PC-9 (cell line): ENCODE measurements at regions not wholly inside any gene's neighbourhood (a gene's known extent, or its start where the extent isn't known, plus 50 kb on each side); places are given as distances from the start of the nearest gene placed in this dataset.

Experiments
- BruUV-seq: library from RNA; stranded (reverse); fragments of 400-500 nt; replicated peaks from 2 replicates; lab custom pipeline; 2021; lab: Mats Ljungman, UMichigan
- CTCF ChIA-PET: fragments of 300-600 bp; sonication (Branson Sonifier 250); formaldehyde crosslinking; loops from one replicate; lab custom pipeline; 2022; ENCODE audit warnings: antibody characterized with exemption; lab: Charles Lee
- POLR2A ChIA-PET: fragments of 300-600 bp; sonication (Branson Sonifier 250); formaldehyde crosslinking; loops from one replicate; lab custom pipeline; 2022; ENCODE audit warnings: antibody characterized with exemption; ENCODE audit not compliant: unreplicated experiment; lab: Charles Lee
- DNase-seq, 2 experiments: peaks; one replicate each; pipeline versions ENCODE4 v3.0.0 to v3.0.0-alpha.2; 2015 to 2022; ENCODE audit warnings: mixed read lengths in 1 of 2
- H2AFZ ChIP-seq: fragments of 200-600 bp; sonication (generic); 2 replicates; pipeline ENCODE4 v1.8.1; 2017; ENCODE audit warnings: antibody characterized with exemption
- H3F3A ChIP-seq: fragments of 200-600 bp; sonication (generic); 2 replicates; pipeline ENCODE4 v1.8.1; 2017; ENCODE audit warnings: antibody characterized with exemption, mild to moderate bottlenecking, low read depth; ENCODE audit not compliant: insufficient read depth
- H3K27ac ChIP-seq: fragments of 200-600 bp; sonication (generic); 2 replicates; pipeline ENCODE4 v1.6.1; 2016; ENCODE audit warnings: mixed run types
- H3K27me3 ChIP-seq: fragments of 200-600 bp; sonication (generic); 2 replicates; pipeline ENCODE4 v1.6.1; 2016; ENCODE audit warnings: low read depth, mixed run types; ENCODE audit not compliant: insufficient read depth
- H3K36me3 ChIP-seq: fragments of 200-600 bp; sonication (generic); 2 replicates; pipeline ENCODE4 v1.6.1; 2016; ENCODE audit warnings: low read depth, mixed run types
- H3K4me1 ChIP-seq: fragments of 200-600 bp; sonication (generic); replicated peaks from 2 replicates; pipeline ENCODE4 v1.6.1; 2016; ENCODE audit warnings: mixed run types; ENCODE audit not compliant: insufficient read depth
- H3K4me2 ChIP-seq: fragments of 200-600 bp; sonication (generic); 2 replicates; pipeline ENCODE4 v1.6.1; 2017; ENCODE audit warnings: mixed run types
- H3K4me3 ChIP-seq: fragments of 200-600 bp; sonication (generic); 2 replicates; pipeline ENCODE4 v1.6.1; 2016; ENCODE audit warnings: mixed run types
- H3K79me2 ChIP-seq: fragments of 200-600 bp; sonication (generic); 2 replicates; pipeline ENCODE4 v1.6.1; 2017; ENCODE audit warnings: low read depth, mixed run types
- H3K9me2 ChIP-seq: fragments of 200-600 bp; sonication (generic); 2 replicates; pipeline ENCODE4 v1.8.1; 2017; ENCODE audit warnings: mild to moderate bottlenecking; ENCODE audit not compliant: insufficient read depth
- H3K9me3 ChIP-seq: fragments of 200-600 bp; sonication (generic); 2 replicates; pipeline ENCODE4 v1.8.1; 2016; ENCODE audit warnings: low read depth; ENCODE audit not compliant: insufficient read depth
- H4K20me1 ChIP-seq: fragments of 200-600 bp; sonication (generic); 2 replicates; pipeline ENCODE4 v1.8.1; 2017; ENCODE audit not compliant: insufficient read depth
- EZH2 ChIP-seq: fragments of 200-600 bp; sonication (generic); IDR thresholded peaks from 2 replicates; pipeline ENCODE4 v1.8.0; 2017; ENCODE audit warnings: antibody characterized with exemption, low read depth
- intact Hi-C: fragments of 100-400 bp; cut with micrococcal nuclease; formaldehyde crosslinking; loops from one replicate; pipeline ENCODE4 v1.10.0; 2022; ENCODE audit not compliant: unreplicated experiment
- TF ChIP-seq, protein P1 (sequence below): fragments of 200-600 bp; sonication (generic); conservative IDR thresholded peaks from 2 replicates; pipeline ENCODE4 v1.6.1; 2017; ENCODE audit warnings: mixed run types, antibody characterized with exemption, mild to moderate bottlenecking, moderate library complexity

DNA sequence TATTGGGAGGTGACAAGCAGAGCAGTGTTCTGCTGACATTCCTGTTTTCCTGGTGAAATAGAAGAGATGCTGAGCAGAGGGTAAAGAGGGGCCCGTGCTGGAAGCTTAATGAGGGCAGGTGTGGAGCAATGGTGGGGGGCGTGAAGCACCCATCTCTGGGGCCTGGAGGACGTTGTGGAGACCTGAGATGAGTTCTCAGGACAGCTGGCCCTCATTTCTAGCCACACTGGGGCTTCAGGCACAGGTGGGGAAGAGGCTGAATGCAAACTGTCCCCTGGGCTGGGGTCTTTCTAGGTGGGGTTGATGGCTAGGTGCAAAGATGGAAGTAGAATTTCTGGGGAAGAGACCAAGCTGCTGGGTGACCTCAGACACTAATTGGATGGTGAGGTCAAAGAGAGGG, 274.2 kb upstream of the TCERG1L start:
- TF ChIP-seq EZH2, result no peak
- TF ChIP-seq, protein P1, sequence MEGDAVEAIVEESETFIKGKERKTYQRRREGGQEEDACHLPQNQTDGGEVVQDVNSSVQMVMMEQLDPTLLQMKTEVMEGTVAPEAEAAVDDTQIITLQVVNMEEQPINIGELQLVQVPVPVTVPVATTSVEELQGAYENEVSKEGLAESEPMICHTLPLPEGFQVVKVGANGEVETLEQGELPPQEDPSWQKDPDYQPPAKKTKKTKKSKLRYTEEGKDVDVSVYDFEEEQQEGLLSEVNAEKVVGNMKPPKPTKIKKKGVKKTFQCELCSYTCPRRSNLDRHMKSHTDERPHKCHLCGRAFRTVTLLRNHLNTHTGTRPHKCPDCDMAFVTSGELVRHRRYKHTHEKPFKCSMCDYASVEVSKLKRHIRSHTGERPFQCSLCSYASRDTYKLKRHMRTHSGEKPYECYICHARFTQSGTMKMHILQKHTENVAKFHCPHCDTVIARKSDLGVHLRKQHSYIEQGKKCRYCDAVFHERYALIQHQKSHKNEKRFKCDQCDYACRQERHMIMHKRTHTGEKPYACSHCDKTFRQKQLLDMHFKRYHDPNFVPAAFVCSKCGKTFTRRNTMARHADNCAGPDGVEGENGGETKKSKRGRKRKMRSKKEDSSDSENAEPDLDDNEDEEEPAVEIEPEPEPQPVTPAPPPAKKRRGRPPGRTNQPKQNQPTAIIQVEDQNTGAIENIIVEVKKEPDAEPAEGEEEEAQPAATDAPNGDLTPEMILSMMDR, result no peak
- Histone ChIP-seq H3K36me3 (no peaks in the 10 kb centered on the region), H4K20me1 (no peaks in the 10 kb centered on the region), H3F3A (no peaks in the 10 kb centered on the region), H3K27ac (no peak overlapping the region), H3K4me3 (no peak overlapping the region), H3K79me2 (no peaks in the 10 kb centered on the region), H3K4me2 (no peak overlapping the region), H2AFZ (no peak overlapping the region), H3K9me3 (no peaks in the 10 kb centered on the region), H3K27me3 (peaks cover 7% of the 10 kb centered on the region; the same call in 1 of the 2 replicates), H3K4me1 (no peaks in the 10 kb centered on the region), H3K9me2 (no peaks in the 10 kb centered on the region)
- CTCF ChIA-PET, result no interaction called here
- POLR2A ChIA-PET, result no interaction called here
- DNase-seq, result no peak
- BruUV-seq, result no TSS peak
- intact Hi-C loops, result no loop called here

DNA sequence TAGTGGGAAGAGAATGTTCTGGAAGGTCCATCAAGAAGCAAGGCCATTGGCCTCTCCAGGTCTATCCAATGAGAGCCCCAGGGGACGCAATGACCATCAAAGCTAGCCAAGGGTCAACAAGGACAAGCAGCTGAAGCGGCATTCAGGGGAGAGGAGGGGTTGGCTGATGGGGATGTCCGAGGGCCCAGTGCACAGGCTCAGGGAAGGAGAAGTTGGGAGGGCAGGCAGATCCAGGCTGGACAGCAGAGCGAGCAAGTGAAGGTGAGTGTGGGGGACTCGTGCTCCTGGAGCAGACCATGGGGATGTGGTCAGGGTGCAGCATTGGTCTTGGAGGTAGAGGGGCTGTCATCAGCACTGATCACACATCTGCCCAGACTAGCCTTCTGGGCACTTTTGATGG, 275.4 kb upstream of the TCERG1L start:
- ChIA-PET POLR2A (no interaction called here), CTCF (no interaction called here)
- Histone ChIP-seq H3K27me3 (peaks cover 6% of the 10 kb centered on the region; the same call in 1 of the 2 replicates), H3K4me3 (no peak overlapping the region), H3K9me2 (no peaks in the 10 kb centered on the region), H3F3A (no peaks in the 10 kb centered on the region), H3K9me3 (no peaks in the 10 kb centered on the region), H3K4me2 (no peak overlapping the region), H4K20me1 (no peaks in the 10 kb centered on the region), H3K27ac (no peak overlapping the region), H3K4me1 (no peaks in the 10 kb centered on the region), H3K36me3 (no peaks in the 10 kb centered on the region), H3K79me2 (no peaks in the 10 kb centered on the region), H2AFZ (no peak overlapping the region)
- TF ChIP-seq, protein P1, result no peak
- TF ChIP-seq EZH2, result no peak
- DNase-seq, result no peak
- BruUV-seq, result no TSS peak
- intact Hi-C loops, result no loop called here

DNA sequence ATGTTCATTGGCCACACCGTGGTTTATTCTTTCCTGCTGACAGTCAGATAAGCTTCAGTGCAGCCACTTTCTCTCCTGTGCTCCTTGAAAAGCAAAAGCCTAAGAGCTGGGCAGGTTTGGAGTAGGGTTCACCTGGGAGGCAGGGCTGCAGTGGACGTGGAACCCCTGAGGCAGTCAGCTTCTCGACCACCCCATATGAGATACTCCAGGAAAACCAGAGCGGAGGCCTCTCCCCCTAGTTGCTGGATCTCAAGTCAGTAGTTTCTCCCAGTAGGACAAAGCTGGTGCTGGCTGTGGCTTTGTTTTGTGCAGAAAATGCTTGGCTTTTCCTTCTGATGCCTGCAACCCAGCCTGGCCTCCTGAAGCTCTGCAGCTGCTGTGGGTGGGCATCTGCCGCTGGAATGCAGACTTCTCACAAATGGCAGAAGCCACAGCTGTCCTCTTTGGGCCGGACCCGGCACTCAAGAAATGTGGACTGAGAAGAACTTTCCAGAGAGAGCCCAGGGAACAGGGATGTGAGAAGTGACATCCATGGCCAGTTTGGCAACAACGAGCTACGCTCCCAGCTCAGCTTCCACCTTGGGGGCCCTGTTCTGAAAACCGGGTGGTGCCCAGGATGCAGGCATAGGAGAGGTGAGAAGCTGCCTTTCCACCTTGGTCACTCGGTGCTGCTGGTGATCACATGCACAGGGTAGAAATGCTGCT, 276.6 kb upstream of the TCERG1L start:
- no peaks in the 10 kb centered on the region for H3K9me2 ChIP-seq
- no peak for DNase-seq
- POLR2A ChIA-PET, result no interaction called here
- no peaks in the 10 kb centered on the region for H4K20me1 ChIP-seq
- no TSS peak for BruUV-seq
- TF ChIP-seq, protein P1, result no peak
- no peak for TF ChIP-seq EZH2
- no peaks in the 10 kb centered on the region for H3F3A ChIP-seq
- intact Hi-C loops, result no loop called here
- no peaks in the 10 kb centered on the region for H3K9me3 ChIP-seq
- no peak overlapping the region for H3K4me3 ChIP-seq
- no peaks in the 10 kb centered on the region for H3K36me3 ChIP-seq
- H3K4me1 ChIP-seq, result no peaks in the 10 kb centered on the region
- H3K27ac ChIP-seq, result no peak overlapping the region
- CTCF ChIA-PET, result no interaction called here
- H2AFZ ChIP-seq, result no peak overlapping the region
- no peaks in the 10 kb centered on the region for H3K79me2 ChIP-seq
- H3K4me2 ChIP-seq, result no peak overlapping the region
- 0 out of 2 replicates have a peak, but pooled peaks cover 3% of the 10 kb centered on the region for H3K27me3 ChIP-seq
